ENCODE measurements at regions not wholly inside any gene's neighbourhood (a gene's known extent, or its start where the extent isn't known, plus 50 kb on each side); places are given as distances from the start of the nearest gene placed in this dataset.

DNA sequence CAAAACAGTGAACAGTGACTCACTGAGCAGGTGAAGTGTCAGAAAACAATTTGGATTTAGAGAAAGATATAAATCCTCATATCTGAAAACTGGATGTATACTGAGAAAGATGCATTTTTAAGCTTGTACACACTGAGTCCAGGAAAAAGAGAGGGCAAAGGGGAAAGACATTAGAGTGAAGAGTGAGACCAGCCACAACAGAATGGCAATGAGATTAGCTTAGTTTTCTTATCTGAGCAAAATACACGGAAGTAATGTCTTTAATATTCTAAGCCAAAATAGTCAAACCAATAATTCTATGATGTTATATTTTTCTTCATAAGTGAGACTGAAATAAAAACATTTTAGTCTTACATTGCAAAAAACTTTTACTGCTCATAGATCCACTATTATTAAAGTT, 236.0 kb downstream of the SLITRK5 start:
- Histone ChIP-seq H3K27me3 (ENCODE audit: low read length) (no peaks in the 10 kb centered on the region), H2AFZ (ENCODE audit: low read length) (no peak overlapping the region), H3K4me3 (ENCODE audit: low read length) (no peak overlapping the region), H3K36me3 (ENCODE audit: low read depth, low read length) (no peaks in the 10 kb centered on the region), H3K79me2 (ENCODE audit: low read length) (no peaks in the 10 kb centered on the region), H3K9me3 (ENCODE audit: low read length) (no peaks in the 10 kb centered on the region), H3K27ac (ENCODE audit: low read length) (no peak overlapping the region), H3K9me2 (replicated peaks; ENCODE audit: low read length) (no peaks in the 10 kb centered on the region), H3K4me2 (ENCODE audit: low read length) (no peak overlapping the region), H3K4me1 (ENCODE audit: insufficient read depth, low read length) (no peaks in the 10 kb centered on the region), H4K20me1 (ENCODE audit: low read length) (no peaks in the 10 kb centered on the region), H3F3A (ENCODE audit: low read length, unreplicated experiment) (no peaks in the 10 kb centered on the region), H3K9ac (ENCODE audit: low read length) (no peak overlapping the region)
- DNase-seq (no peak), ATAC-seq (no peak)
- CTCF ChIA-PET = no interaction called here
- POLR2A ChIA-PET (ENCODE audit: unreplicated experiment) = no interaction called here
- BruUV-seq (replicated peaks) = no TSS peak
- TF ChIP-seq EZH2 (IDR thresholded peaks at IDR 0.05; ENCODE audit: low read length, unreplicated experiment) = no peak
- TF ChIP-seq EZH2phosphoT487 (IDR thresholded peaks at IDR 0.05; ENCODE audit: borderline replicate concordance, low read length) = no peak
- TF ChIP-seq, protein P1, sequence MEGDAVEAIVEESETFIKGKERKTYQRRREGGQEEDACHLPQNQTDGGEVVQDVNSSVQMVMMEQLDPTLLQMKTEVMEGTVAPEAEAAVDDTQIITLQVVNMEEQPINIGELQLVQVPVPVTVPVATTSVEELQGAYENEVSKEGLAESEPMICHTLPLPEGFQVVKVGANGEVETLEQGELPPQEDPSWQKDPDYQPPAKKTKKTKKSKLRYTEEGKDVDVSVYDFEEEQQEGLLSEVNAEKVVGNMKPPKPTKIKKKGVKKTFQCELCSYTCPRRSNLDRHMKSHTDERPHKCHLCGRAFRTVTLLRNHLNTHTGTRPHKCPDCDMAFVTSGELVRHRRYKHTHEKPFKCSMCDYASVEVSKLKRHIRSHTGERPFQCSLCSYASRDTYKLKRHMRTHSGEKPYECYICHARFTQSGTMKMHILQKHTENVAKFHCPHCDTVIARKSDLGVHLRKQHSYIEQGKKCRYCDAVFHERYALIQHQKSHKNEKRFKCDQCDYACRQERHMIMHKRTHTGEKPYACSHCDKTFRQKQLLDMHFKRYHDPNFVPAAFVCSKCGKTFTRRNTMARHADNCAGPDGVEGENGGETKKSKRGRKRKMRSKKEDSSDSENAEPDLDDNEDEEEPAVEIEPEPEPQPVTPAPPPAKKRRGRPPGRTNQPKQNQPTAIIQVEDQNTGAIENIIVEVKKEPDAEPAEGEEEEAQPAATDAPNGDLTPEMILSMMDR (conservative IDR thresholded peaks at IDR 0.05; ENCODE audit: low read depth, low read length) = no peak
- intact Hi-C loops (cut with micrococcal nuclease) = no loop called here

DNA sequence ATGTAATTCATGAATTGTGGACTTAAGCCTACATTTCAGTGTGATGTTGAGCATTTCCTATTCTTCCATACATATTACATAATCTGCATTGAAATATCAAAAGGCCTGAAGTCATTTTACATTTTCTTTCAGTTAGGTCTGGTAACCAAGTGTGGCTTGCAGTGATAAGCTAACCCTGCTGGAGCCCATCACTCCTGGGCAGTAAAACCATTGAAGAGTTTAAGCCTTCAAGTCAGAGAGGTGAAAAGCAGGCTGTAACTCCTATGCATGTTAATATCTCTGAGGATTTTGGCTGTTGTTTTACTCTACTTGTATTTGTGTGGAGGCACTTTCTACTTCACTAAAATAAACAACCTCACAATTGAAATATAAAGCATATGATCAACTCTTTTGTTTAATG, 248.8 kb downstream of the SLITRK5 start:
- H3K4me3 ChIP-seq (ENCODE audit: low read length) = no peak overlapping the region
- CTCF ChIA-PET = no interaction called here
- no TSS peak for BruUV-seq (replicated peaks)
- POLR2A ChIA-PET (ENCODE audit: unreplicated experiment) = no interaction called here
- ATAC-seq = no peak
- no peak overlapping the region for H3K4me2 ChIP-seq (ENCODE audit: low read length)
- H3K4me1 ChIP-seq (ENCODE audit: insufficient read depth, low read length) = no peaks in the 10 kb centered on the region
- intact Hi-C loops (cut with micrococcal nuclease) = no loop called here
- H3K36me3 ChIP-seq (ENCODE audit: low read depth, low read length) = no peaks in the 10 kb centered on the region
- H3K9ac ChIP-seq (ENCODE audit: low read length) = no peak overlapping the region
- H3F3A ChIP-seq (ENCODE audit: low read length, unreplicated experiment) = no peaks in the 10 kb centered on the region
- H2AFZ ChIP-seq (ENCODE audit: low read length) = no peak overlapping the region
- no peak for DNase-seq
- no peaks in the 10 kb centered on the region for H3K79me2 ChIP-seq (ENCODE audit: low read length)
- TF ChIP-seq, protein P1 (conservative IDR thresholded peaks at IDR 0.05; ENCODE audit: low read depth, low read length) = no peak
- TF ChIP-seq EZH2 (IDR thresholded peaks at IDR 0.05; ENCODE audit: low read length, unreplicated experiment) (no peak), EZH2phosphoT487 (IDR thresholded peaks at IDR 0.05; ENCODE audit: borderline replicate concordance, low read length) (no peak)
- no peaks in the 10 kb centered on the region for H3K9me2 ChIP-seq (replicated peaks; ENCODE audit: low read length)
- no peak overlapping the region for H3K27ac ChIP-seq (ENCODE audit: low read length)
- no peaks in the 10 kb centered on the region for H4K20me1 ChIP-seq (ENCODE audit: low read length)
- H3K27me3 ChIP-seq (ENCODE audit: low read length) = no peaks in the 10 kb centered on the region
- no peaks in the 10 kb centered on the region for H3K9me3 ChIP-seq (ENCODE audit: low read length)

DNA sequence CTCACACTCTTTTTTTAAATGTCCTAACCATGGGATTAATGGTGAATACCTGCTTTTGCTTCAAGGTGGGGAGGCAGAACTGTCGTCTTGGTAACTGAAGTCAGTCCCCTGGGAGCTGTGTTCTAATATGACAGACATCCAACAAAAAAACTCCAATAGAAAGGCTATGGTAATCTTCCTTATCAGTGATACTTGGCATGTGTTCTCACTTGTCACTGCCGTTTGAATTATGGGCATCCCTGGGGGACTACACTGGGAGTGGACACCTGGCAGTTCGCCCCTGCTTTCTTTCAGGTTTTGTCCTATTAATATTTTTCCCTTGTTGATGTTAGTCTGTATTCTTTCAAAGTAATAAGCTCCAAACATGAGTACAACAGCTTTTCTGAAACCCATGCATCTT, 252.6 kb downstream of the SLITRK5 start:
- Histone ChIP-seq H3K79me2 (ENCODE audit: low read length) (no peaks in the 10 kb centered on the region), H3K27me3 (ENCODE audit: low read length) (no peaks in the 10 kb centered on the region), H3K9me2 (replicated peaks; ENCODE audit: low read length) (no peaks in the 10 kb centered on the region), H3K4me1 (ENCODE audit: insufficient read depth, low read length) (no peaks in the 10 kb centered on the region), H2AFZ (ENCODE audit: low read length) (no peak overlapping the region), H3K9me3 (ENCODE audit: low read length) (no peaks in the 10 kb centered on the region), H3K4me2 (ENCODE audit: low read length) (no peak overlapping the region), H3K36me3 (ENCODE audit: low read depth, low read length) (no peaks in the 10 kb centered on the region), H4K20me1 (ENCODE audit: low read length) (no peaks in the 10 kb centered on the region), H3K27ac (ENCODE audit: low read length) (no peak overlapping the region), H3F3A (ENCODE audit: low read length, unreplicated experiment) (no peaks in the 10 kb centered on the region), H3K4me3 (ENCODE audit: low read length) (no peak overlapping the region), H3K9ac (ENCODE audit: low read length) (no peak overlapping the region)
- intact Hi-C loops (cut with micrococcal nuclease) = no loop called here
- ATAC-seq = no peak
- BruUV-seq (replicated peaks) = no TSS peak
- POLR2A ChIA-PET (ENCODE audit: unreplicated experiment) = no interaction called here
- TF ChIP-seq EZH2phosphoT487 (IDR thresholded peaks at IDR 0.05; ENCODE audit: borderline replicate concordance, low read length) = no peak
- TF ChIP-seq EZH2 (IDR thresholded peaks at IDR 0.05; ENCODE audit: low read length, unreplicated experiment) = no peak
- TF ChIP-seq, protein P1 (conservative IDR thresholded peaks at IDR 0.05; ENCODE audit: low read depth, low read length) = no peak
- no peak for DNase-seq
- CTCF ChIA-PET = no interaction called here
